GM12865 (cell line): ENCODE measurements at regions not wholly inside any gene's neighbourhood (a gene's known extent, or its start where the extent isn't known, plus 50 kb on each side); places are given as distances from the start of the nearest gene placed in this dataset.

Experiments used
- DNase-seq: peaks from one replicate; pipeline ENCODE4 v3.0.0; 2010; ENCODE audit warnings: low read depth
- H3K4me3 ChIP-seq: 2 replicates; pipeline ENCODE4 v1.5.1; 2011; ENCODE audit warnings: mild to moderate bottlenecking, low read depth, low read length, control low read depth
- TF ChIP-seq, protein P1 (sequence below): IDR thresholded peaks from 2 replicates; pipeline ENCODE4 v1.5.1; 2011; ENCODE audit warnings: low read length, control low read depth, low read depth, inconsistent platforms; ENCODE audit not compliant: insufficient read depth; ENCODE audit errors: missing control alignments

GRCh38 chr12:11555743-11556625 is 93.5 kb upstream of the ETV6 start:
- DNase-seq: no peak
- TF ChIP-seq, protein P1, sequence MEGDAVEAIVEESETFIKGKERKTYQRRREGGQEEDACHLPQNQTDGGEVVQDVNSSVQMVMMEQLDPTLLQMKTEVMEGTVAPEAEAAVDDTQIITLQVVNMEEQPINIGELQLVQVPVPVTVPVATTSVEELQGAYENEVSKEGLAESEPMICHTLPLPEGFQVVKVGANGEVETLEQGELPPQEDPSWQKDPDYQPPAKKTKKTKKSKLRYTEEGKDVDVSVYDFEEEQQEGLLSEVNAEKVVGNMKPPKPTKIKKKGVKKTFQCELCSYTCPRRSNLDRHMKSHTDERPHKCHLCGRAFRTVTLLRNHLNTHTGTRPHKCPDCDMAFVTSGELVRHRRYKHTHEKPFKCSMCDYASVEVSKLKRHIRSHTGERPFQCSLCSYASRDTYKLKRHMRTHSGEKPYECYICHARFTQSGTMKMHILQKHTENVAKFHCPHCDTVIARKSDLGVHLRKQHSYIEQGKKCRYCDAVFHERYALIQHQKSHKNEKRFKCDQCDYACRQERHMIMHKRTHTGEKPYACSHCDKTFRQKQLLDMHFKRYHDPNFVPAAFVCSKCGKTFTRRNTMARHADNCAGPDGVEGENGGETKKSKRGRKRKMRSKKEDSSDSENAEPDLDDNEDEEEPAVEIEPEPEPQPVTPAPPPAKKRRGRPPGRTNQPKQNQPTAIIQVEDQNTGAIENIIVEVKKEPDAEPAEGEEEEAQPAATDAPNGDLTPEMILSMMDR: no peak
- no peak overlapping the region for H3K4me3 ChIP-seq

- no peak overlapping the region for H3K4me3 ChIP-seq
- no peak for DNase-seq
- TF ChIP-seq, protein P1: no peak
Observed at GRCh38 chr12:11556682-11557081, 92.8 kb upstream of the ETV6 start.

- no peak overlapping the region for H3K4me3 ChIP-seq
- DNase-seq: no peak
- TF ChIP-seq, protein P1: no peak
Observed at GRCh38 chr12:11559626-11560340, 89.7 kb upstream of the ETV6 start.

- TF ChIP-seq, protein P1: no peak
- no peak overlapping the region for H3K4me3 ChIP-seq
- DNase-seq: no peak
Observed at GRCh38 chr12:11561411-11561810, 88.1 kb upstream of the ETV6 start.

DNA sequence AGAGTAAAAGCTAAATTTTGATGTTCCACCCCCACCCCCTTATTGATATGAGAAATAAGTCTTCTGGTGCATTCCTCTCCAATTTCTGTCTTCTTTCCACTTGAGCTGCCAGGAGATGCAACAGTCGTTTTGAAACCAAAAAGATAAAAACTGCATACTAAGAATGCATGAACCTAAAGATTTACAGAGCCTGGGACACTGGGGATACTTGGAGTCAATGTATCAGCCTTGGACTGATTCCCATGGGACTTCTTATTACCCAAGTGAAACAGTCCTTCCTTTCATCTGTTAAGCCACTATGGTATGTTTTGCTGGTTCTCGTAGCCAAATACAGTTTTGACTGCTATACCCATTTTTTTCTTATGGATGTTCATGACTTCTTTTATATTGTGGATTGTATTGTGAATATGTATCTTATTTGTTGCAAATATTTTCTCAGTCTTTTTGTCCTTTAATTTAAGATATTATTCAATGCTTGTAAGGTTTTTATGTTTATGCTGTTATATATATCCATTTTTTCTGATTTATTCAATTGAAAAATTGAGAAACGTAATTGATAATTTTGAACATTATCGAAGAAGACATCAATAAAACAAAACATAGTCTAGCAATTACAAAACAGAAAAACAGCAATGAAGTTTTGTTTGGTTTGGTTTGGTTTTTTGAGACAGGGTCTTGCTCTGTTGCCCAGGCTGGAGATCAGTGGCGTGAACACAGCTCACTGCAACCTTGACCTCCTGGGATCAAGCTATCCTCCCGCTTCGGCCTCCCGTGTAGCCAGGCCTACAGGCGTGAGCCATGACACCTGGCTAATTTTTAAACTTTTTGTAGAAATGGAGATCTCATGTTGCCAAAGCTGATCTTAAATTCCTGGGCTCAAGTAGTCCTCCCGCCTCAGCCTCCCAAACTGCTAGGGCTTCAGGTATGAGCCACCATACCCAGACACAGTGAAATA is 85.4 kb upstream of the ETV6 start:
- TF ChIP-seq, protein P1: no peak
- peak overlapping the region; percentile 45; the same call in 1 of the 2 replicates for H3K4me3 ChIP-seq
- DNase-seq: peak; percentile 71

- TF ChIP-seq, protein P1: no peak
- H3K4me3 ChIP-seq: peak overlapping the region; percentile 45
- peak; percentile 92 for DNase-seq
Observed at GRCh38 chr12:11564984-11565651, 84.4 kb upstream of the ETV6 start.
